Gastroesophageal sphincter (tissue), 3 donors: ENCODE measurements at regions not wholly inside any gene's neighbourhood (a gene's known extent, or its start where the extent isn't known, plus 50 kb on each side); places are given as distances from the start of the nearest gene placed in this dataset.

Experiments used
- EP300 ChIP-seq: sonication (generic); formaldehyde crosslinking; IDR thresholded peaks from one replicate; pipeline ENCODE4 v1.6.1; 2017; ENCODE audit warnings: antibody characterized with exemption, mild to moderate bottlenecking
- POLR2A ChIP-seq, 2 donors: fragments of 450-650 bp; IDR thresholded peaks; one replicate each; pipeline ENCODE4 v1.6.1; 2017; ENCODE audit warnings: antibody characterized with exemption in 2 of 2, mild to moderate bottlenecking in 2 of 2, moderate library complexity in 1 of 2
- POLR2AphosphoS5 ChIP-seq: sonication (generic); formaldehyde crosslinking; IDR thresholded peaks from one replicate; pipeline ENCODE4 v1.6.1; 2017; ENCODE audit warnings: antibody characterized with exemption
- TF ChIP-seq, protein P1 (sequence below), 4 experiments: fragments of 200-600 bp in 2 of 4; fragments of 450-650 bp in 2 of 4; sonication (generic) in 1 of 4; IDR thresholded peaks; one replicate each; pipeline ENCODE4 v1.5.1; 2017 to 2019; ENCODE audit warnings: antibody characterized with exemption in 4 of 4, mild to moderate bottlenecking in 2 of 4, moderate library complexity in 2 of 4

DNA sequence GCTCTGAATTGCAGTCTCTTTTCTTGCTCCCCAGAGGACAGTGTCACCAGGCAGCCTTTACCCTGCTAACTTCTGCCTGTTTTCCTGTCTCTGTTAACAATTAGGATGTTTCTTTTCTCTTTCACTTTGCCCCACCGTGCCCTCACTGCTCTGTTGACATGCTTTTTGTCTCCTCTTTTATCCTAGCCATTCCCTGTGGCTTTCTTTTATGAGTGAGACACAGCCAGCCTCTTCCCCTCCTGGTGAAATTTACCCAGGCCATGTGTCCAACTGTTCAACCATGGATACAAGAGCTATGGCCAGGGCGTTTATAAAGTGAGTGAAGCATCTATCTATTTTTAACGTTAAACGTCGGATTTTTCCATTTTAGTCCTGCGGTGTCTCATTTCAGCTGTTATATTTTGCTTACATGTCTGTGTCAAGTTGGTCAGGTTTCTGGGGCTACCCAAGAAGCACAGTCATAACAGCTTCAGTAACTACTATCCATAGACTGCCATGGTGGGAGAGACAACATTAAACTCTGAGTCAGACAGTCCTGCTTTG is 443.2 kb upstream of the AZI2 start:
- TF ChIP-seq, protein P1, sequence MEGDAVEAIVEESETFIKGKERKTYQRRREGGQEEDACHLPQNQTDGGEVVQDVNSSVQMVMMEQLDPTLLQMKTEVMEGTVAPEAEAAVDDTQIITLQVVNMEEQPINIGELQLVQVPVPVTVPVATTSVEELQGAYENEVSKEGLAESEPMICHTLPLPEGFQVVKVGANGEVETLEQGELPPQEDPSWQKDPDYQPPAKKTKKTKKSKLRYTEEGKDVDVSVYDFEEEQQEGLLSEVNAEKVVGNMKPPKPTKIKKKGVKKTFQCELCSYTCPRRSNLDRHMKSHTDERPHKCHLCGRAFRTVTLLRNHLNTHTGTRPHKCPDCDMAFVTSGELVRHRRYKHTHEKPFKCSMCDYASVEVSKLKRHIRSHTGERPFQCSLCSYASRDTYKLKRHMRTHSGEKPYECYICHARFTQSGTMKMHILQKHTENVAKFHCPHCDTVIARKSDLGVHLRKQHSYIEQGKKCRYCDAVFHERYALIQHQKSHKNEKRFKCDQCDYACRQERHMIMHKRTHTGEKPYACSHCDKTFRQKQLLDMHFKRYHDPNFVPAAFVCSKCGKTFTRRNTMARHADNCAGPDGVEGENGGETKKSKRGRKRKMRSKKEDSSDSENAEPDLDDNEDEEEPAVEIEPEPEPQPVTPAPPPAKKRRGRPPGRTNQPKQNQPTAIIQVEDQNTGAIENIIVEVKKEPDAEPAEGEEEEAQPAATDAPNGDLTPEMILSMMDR (IDR thresholded peaks at IDR 0.05) = no peak
- TF ChIP-seq POLR2A (IDR thresholded peaks at IDR 0.05) (no peak), POLR2AphosphoS5 (no peak), EP300 (no peak)
